Liver (tissue), 8 donors: ENCODE measurements at regions not wholly inside any gene's neighbourhood (a gene's known extent, or its start where the extent isn't known, plus 50 kb on each side); places are given as distances from the start of the nearest gene placed in this dataset.

Experiments used
- DNase-seq: peaks from one replicate; pipeline ENCODE4 v3.0.0-alpha.2; 2017; ENCODE audit warnings: low spot score
- H3K27ac ChIP-seq, 2 donors: one replicate each; pipeline ENCODE4 v1.7.0; 2013; ENCODE audit warnings: inconsistent platforms in 2 of 2, low read length in 2 of 2, control low read depth in 1 of 2, low read depth in 1 of 2, mild to moderate bottlenecking in 1 of 2
- H3K27me3 ChIP-seq, 4 donors: one replicate each; pipeline versions ENCODE4 v1.6.1 to v1.7.0; 2013; ENCODE audit warnings: low read length in 3 of 4, inconsistent platforms in 1 of 4, mild to moderate bottlenecking in 1 of 4, moderate library complexity in 1 of 4; ENCODE audit not compliant: control insufficient read depth in 4 of 4, insufficient read depth in 4 of 4
- H3K36me3 ChIP-seq, 4 donors: one replicate each; pipeline versions ENCODE4 v1.6.1 to v1.7.0; 2013; ENCODE audit warnings: low read length in 3 of 4, mild to moderate bottlenecking in 3 of 4, low read depth in 1 of 4, moderate library complexity in 1 of 4; ENCODE audit not compliant: control insufficient read depth in 4 of 4, insufficient read depth in 3 of 4
- H3K4me1 ChIP-seq, 4 donors: one replicate each; pipeline versions ENCODE4 v1.6.1 to v1.7.0; 2013; ENCODE audit warnings: low read length in 3 of 4, mild to moderate bottlenecking in 3 of 4, moderate library complexity in 1 of 4; ENCODE audit not compliant: control insufficient read depth in 4 of 4, insufficient read depth in 4 of 4
- H3K4me3 ChIP-seq, 3 donors: one replicate each; pipeline versions ENCODE4 v1.6.1 to v1.7.0; 2013; ENCODE audit warnings: low read length in 3 of 3, control low read depth in 1 of 3, low read depth in 1 of 3, mild to moderate bottlenecking in 1 of 3
- H3K9ac ChIP-seq, 2 donors: one replicate each; pipeline ENCODE4 v1.7.0; 2013; ENCODE audit warnings: low read length in 2 of 2, mild to moderate bottlenecking in 2 of 2, moderate library complexity in 2 of 2, control low read depth in 1 of 2, low read depth in 1 of 2
- H3K9me3 ChIP-seq, 4 donors: one replicate each; pipeline versions ENCODE4 v1.6.1 to v1.7.0; 2013; ENCODE audit warnings: low read length in 3 of 4; ENCODE audit not compliant: control insufficient read depth in 4 of 4
- ATF3 ChIP-seq: IDR thresholded peaks from 2 replicates; pipeline ENCODE4 v1.6.1; 2016; ENCODE audit warnings: antibody characterized with exemption
- CTCF ChIP-seq: fragments of 150-350 bp; IDR thresholded peaks from 2 replicates; pipeline ENCODE4 v1.5.1; 2017; ENCODE audit warnings: improper control_type of control experiment, low read depth, low read length; ENCODE audit not compliant: missing input control
- EGR1 ChIP-seq, 2 donors: IDR thresholded peaks; 2 replicates each; pipeline ENCODE4 v1.6.1; 2016 to 2018; ENCODE audit warnings: antibody characterized with exemption in 2 of 2, low read depth in 2 of 2
- FOXA1 ChIP-seq: IDR thresholded peaks from 2 replicates; pipeline ENCODE4 v1.6.1; 2016; ENCODE audit warnings: antibody characterized with exemption
- GABPA ChIP-seq, 2 donors: IDR thresholded peaks in 1 of 2; conservative IDR thresholded peaks in 1 of 2; 2 replicates each; pipeline ENCODE4 v1.6.1; 2016; ENCODE audit warnings: antibody characterized with exemption in 2 of 2, mild to moderate bottlenecking in 1 of 2, moderate library complexity in 1 of 2
- HNF4A ChIP-seq, 2 donors: conservative IDR thresholded peaks; 2 replicates each; pipeline ENCODE4 v1.6.1; 2016; ENCODE audit warnings: antibody characterized with exemption in 2 of 2, mild to moderate bottlenecking in 2 of 2
- HNF4G ChIP-seq: IDR thresholded peaks from 2 replicates; pipeline ENCODE4 v1.6.1; 2016; ENCODE audit warnings: antibody characterized with exemption
- JUND ChIP-seq, 2 donors: IDR thresholded peaks; 2 replicates each; pipeline ENCODE4 v1.6.1; 2016; ENCODE audit warnings: antibody characterized with exemption in 2 of 2
- MAX ChIP-seq: IDR thresholded peaks from 2 replicates; pipeline ENCODE4 v1.6.1; 2016; ENCODE audit warnings: antibody characterized with exemption
- NR2F2 ChIP-seq: IDR thresholded peaks from 2 replicates; pipeline ENCODE4 v1.6.1; 2016; ENCODE audit warnings: antibody characterized with exemption
- RAD21 ChIP-seq, 2 donors: IDR thresholded peaks; 2 replicates each; pipeline ENCODE4 v1.6.1; 2016; ENCODE audit warnings: antibody characterized with exemption in 2 of 2, mild to moderate bottlenecking in 2 of 2
- REST ChIP-seq: IDR thresholded peaks from 2 replicates; pipeline ENCODE4 v1.6.1; 2016; ENCODE audit warnings: antibody characterized with exemption, mild to moderate bottlenecking
- RXRA ChIP-seq, 2 donors: IDR thresholded peaks; 2 replicates each; pipeline ENCODE4 v1.6.1; 2017 to 2018; ENCODE audit warnings: antibody characterized with exemption in 2 of 2, mild to moderate bottlenecking in 1 of 2
- SP1 ChIP-seq: IDR thresholded peaks from 2 replicates; pipeline ENCODE4 v1.6.1; 2018; ENCODE audit warnings: antibody characterized with exemption, mild to moderate bottlenecking
- TAF1 ChIP-seq: conservative IDR thresholded peaks from 2 replicates; pipeline ENCODE4 v1.6.1; 2016; ENCODE audit warnings: antibody characterized with exemption, mild to moderate bottlenecking
- ZBTB33 ChIP-seq: IDR thresholded peaks from 2 replicates; pipeline ENCODE4 v1.6.1; 2016; ENCODE audit warnings: antibody characterized with exemption
- WGBS: extraction: QIAGEN DNeasy Blood & Tissue Kit; methylation state at CpG from one replicate; pipeline ENCODE4 v1.1.7; 2013; 5-methylcytosine and 5-hydroxymethylcytosine counted together
- donor health status: healthy.
- donor health status: healthy.
- donor health status: healthy.
- donor health status: healthy.
- donor health status: healthy.

- Histone ChIP-seq H3K27me3 (no peaks in the 10 kb centered on the region), H3K27ac (no peak overlapping the region), H3K9me3 (no peaks in the 10 kb centered on the region), H3K4me1 (peaks cover 0 to 6% (median 2%) of the 10 kb centered on the region in 4 donors), H3K36me3 (no peaks in the 10 kb centered on the region), H3K4me3 (no peak overlapping the region), H3K9ac (no peak overlapping the region)
- WGBS = 78% methylated on average over 2 of the region's 2 CpGs
- no peak for TF ChIP-seq SP1
- TF ChIP-seq NR2F2 = no peak
- no peak for TF ChIP-seq RAD21 (IDR thresholded peaks at IDR 0.05)
- TF ChIP-seq HNF4A (conservative IDR thresholded peaks at IDR 0.05) = no peak
- no peak for TF ChIP-seq TAF1
- no peak for TF ChIP-seq REST
- no peak for TF ChIP-seq RXRA (IDR thresholded peaks at IDR 0.05)
- TF ChIP-seq HNF4G = no peak
- TF ChIP-seq EGR1 (IDR thresholded peaks at IDR 0.05; ENCODE audit: low read depth in 2 of 2) = no peak
- no peak for DNase-seq
Observed at GRCh38 chr20:40540166-40540565, 148.9 kb downstream of the MAFB start.

GRCh38 chr20:40538131-40538530 is 150.9 kb downstream of the MAFB start:
- Histone ChIP-seq H3K27me3 (no peaks in the 10 kb centered on the region), H3K27ac (no peak overlapping the region), H3K9ac (no peak overlapping the region), H3K4me3 (no peak overlapping the region), H3K36me3 (no peaks in the 10 kb centered on the region), H3K9me3 (no peaks in the 10 kb centered on the region), H3K4me1 (peaks cover 0 to 6% (median 1%) of the 10 kb centered on the region in 4 donors)
- DNase-seq = no peak
- 90% methylated on average over 3 of the region's 3 CpGs for WGBS
- TF ChIP-seq REST = no peak
- TF ChIP-seq CTCF = no peak
- no peak for TF ChIP-seq NR2F2
- no peak for TF ChIP-seq JUND (IDR thresholded peaks at IDR 0.05)
- TF ChIP-seq RAD21 (IDR thresholded peaks at IDR 0.05) = no peak
- TF ChIP-seq HNF4G = no peak
- no peak for TF ChIP-seq FOXA1
- no peak for TF ChIP-seq GABPA (IDR thresholded peaks at IDR 0.05 in 1 of 2, conservative IDR thresholded peaks at IDR 0.05 in 1 of 2)
- no peak for TF ChIP-seq HNF4A (conservative IDR thresholded peaks at IDR 0.05)
- TF ChIP-seq ATF3 = no peak
- no peak for TF ChIP-seq EGR1 (IDR thresholded peaks at IDR 0.05; ENCODE audit: low read depth in 2 of 2)
- no peak for TF ChIP-seq RXRA (IDR thresholded peaks at IDR 0.05)
- TF ChIP-seq TAF1 = no peak
- TF ChIP-seq ZBTB33 = no peak
- TF ChIP-seq MAX = no peak
